CD4-positive, alpha-beta T cell (primary cell): ENCODE measurements at regions not wholly inside any gene's neighbourhood (a gene's known extent, or its start where the extent isn't known, plus 50 kb on each side); places are given as distances from the start of the nearest gene placed in this dataset.

Experiments
- ATAC-seq: fragments of 200-7000 bp; cut with Tn5 transposase; one replicate; pipeline ENCODE4 v1.10.0; 2022; ENCODE audit warnings: mild to moderate bottlenecking; ENCODE audit not compliant: poor library complexity
- CTCF ChIA-PET: fragments of 350-600 bp; sonication (Branson Sonifier 250); formaldehyde crosslinking; loops from one replicate; lab custom pipeline; 2021; ENCODE audit warnings: antibody characterized with exemption, inconsistent platforms; lab: Charles Lee
- POLR2A ChIA-PET: fragments of 350-600 bp; sonication (Branson Sonifier 250); formaldehyde crosslinking; loops from one replicate; lab custom pipeline; 2021; ENCODE audit warnings: antibody characterized with exemption, inconsistent platforms; lab: Charles Lee
- DNase-seq, 14 experiments: peaks; one replicate each; pipeline ENCODE4 v3.0.0-alpha.2; 2013 to 2020; ENCODE audit warnings: mixed read lengths in 2 of 14
- H3K27ac ChIP-seq, 2 donors: one replicate each; pipeline versions ENCODE4 v1.5.1 to v1.7.0; 2013; ENCODE audit warnings: low read length in 2 of 2, low read depth in 1 of 2, mild to moderate bottlenecking in 1 of 2
- H3K27me3 ChIP-seq, 2 experiments: 1 replicate in 1 of 2; 2 replicates in 1 of 2; pipeline versions ENCODE4 v1.6.1 to v1.7.0; 2013; ENCODE audit warnings: low read length in 2 of 2, control low read depth in 1 of 2, mild to moderate bottlenecking in 1 of 2, moderate library complexity in 1 of 2; ENCODE audit not compliant: insufficient read depth in 2 of 2, control insufficient read depth in 1 of 2
- H3K36me3 ChIP-seq: one replicate; pipeline ENCODE4 v1.6.1; 2013; ENCODE audit warnings: low read length, control low read depth; ENCODE audit not compliant: insufficient read depth
- H3K4me1 ChIP-seq: one replicate; pipeline ENCODE4 v1.6.1; 2013; ENCODE audit warnings: low read length, control low read depth; ENCODE audit not compliant: insufficient read depth
- H3K4me3 ChIP-seq: one replicate; pipeline ENCODE4 v1.5.1; 2013; ENCODE audit warnings: mild to moderate bottlenecking, low read length, moderate library complexity
- H3K9me3 ChIP-seq, 2 experiments: 1 replicate in 1 of 2; 2 replicates in 1 of 2; pipeline versions ENCODE4 v1.6.1 to v1.7.0; 2013; ENCODE audit warnings: low read length in 2 of 2, mild to moderate bottlenecking in 2 of 2, control low read depth in 1 of 2, moderate library complexity in 1 of 2; ENCODE audit not compliant: control insufficient read depth in 1 of 2, insufficient read depth in 1 of 2
- H3K27ac Mint-ChIP-seq: one replicate; pipeline ENCODE4 v1.8.0; 2020; ENCODE audit warnings: mixed read lengths
- H3K27me3 Mint-ChIP-seq: one replicate; pipeline ENCODE4 v1.8.0; 2021; ENCODE audit warnings: mixed read lengths
- H3K36me3 Mint-ChIP-seq: one replicate; pipeline ENCODE4 v1.8.0; 2021; ENCODE audit warnings: low read depth, mixed read lengths
- H3K4me1 Mint-ChIP-seq: one replicate; pipeline ENCODE4 v1.8.0; 2021; ENCODE audit warnings: low read depth, mixed read lengths
- H3K4me3 Mint-ChIP-seq: one replicate; pipeline ENCODE4 v1.8.0; 2020; ENCODE audit warnings: mild to moderate bottlenecking, mixed read lengths
- H3K9me3 Mint-ChIP-seq: one replicate; pipeline ENCODE4 v1.8.0; 2020; ENCODE audit warnings: mixed read lengths
- intact Hi-C, 2 experiments: fragments of 100-400 bp; cut with DNase I in 1 of 2; cut with micrococcal nuclease in 1 of 2; formaldehyde crosslinking; loops; one replicate each; pipeline versions ENCODE4 v1.15.1 to v1.9.0; 2023 to 2025; cut with DNase I, micrococcal nuclease
- TF ChIP-seq, protein P1 (sequence below): fragments of 200-600 bp; IDR thresholded peaks from one replicate; pipeline ENCODE4 v1.8.0; 2022; ENCODE audit warnings: antibody characterized with exemption, mild to moderate bottlenecking

DNA sequence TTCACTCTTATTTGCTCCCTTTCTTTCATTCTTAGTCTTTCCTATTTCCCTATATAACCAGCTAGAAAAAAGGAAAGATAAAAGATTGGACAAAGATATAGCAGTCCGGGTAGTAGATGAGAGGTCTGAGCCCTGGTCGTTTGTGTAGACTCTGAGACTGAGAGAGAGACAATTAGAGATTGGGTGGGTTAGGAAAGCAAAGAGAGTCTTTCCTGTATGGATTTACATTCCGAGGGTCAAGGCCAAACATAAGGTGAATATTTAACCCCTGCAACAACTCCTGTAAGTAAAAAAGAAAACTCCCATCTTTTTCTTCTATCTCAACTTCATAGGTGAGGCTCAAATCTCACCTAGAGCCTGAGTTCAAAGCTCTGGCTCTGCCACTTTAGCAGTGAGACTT lies 218.0 kb upstream of the FGGY start:
- TF ChIP-seq, protein P1, sequence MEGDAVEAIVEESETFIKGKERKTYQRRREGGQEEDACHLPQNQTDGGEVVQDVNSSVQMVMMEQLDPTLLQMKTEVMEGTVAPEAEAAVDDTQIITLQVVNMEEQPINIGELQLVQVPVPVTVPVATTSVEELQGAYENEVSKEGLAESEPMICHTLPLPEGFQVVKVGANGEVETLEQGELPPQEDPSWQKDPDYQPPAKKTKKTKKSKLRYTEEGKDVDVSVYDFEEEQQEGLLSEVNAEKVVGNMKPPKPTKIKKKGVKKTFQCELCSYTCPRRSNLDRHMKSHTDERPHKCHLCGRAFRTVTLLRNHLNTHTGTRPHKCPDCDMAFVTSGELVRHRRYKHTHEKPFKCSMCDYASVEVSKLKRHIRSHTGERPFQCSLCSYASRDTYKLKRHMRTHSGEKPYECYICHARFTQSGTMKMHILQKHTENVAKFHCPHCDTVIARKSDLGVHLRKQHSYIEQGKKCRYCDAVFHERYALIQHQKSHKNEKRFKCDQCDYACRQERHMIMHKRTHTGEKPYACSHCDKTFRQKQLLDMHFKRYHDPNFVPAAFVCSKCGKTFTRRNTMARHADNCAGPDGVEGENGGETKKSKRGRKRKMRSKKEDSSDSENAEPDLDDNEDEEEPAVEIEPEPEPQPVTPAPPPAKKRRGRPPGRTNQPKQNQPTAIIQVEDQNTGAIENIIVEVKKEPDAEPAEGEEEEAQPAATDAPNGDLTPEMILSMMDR, result no peak
- ChIA-PET CTCF (no interaction called here), POLR2A (no interaction called here)
- no peaks in the 10 kb centered on the region for H3K27me3 Mint-ChIP-seq
- Histone ChIP-seq H3K4me1 (no peaks in the 10 kb centered on the region), H3K27me3 (no peaks in the 10 kb centered on the region), H3K27ac (no peak overlapping the region), H3K36me3 (no peaks in the 10 kb centered on the region), H3K9me3 (no peaks in the 10 kb centered on the region), H3K4me3 (no peak overlapping the region)
- DNase-seq, result no peak
- H3K36me3 Mint-ChIP-seq, result no peaks in the 10 kb centered on the region
- intact Hi-C loops, result loop anchor here (5.0 to 10.0 kb wide), 3 partner anchors 134 to 618 kb away; no protein-coding TSS in a partner anchor
- no peaks in the 10 kb centered on the region for H3K9me3 Mint-ChIP-seq
- H3K4me3 Mint-ChIP-seq, result no peak overlapping the region
- no peak overlapping the region for H3K27ac Mint-ChIP-seq
- H3K4me1 Mint-ChIP-seq, result no peaks in the 10 kb centered on the region
- ATAC-seq, result no peak

DNA sequence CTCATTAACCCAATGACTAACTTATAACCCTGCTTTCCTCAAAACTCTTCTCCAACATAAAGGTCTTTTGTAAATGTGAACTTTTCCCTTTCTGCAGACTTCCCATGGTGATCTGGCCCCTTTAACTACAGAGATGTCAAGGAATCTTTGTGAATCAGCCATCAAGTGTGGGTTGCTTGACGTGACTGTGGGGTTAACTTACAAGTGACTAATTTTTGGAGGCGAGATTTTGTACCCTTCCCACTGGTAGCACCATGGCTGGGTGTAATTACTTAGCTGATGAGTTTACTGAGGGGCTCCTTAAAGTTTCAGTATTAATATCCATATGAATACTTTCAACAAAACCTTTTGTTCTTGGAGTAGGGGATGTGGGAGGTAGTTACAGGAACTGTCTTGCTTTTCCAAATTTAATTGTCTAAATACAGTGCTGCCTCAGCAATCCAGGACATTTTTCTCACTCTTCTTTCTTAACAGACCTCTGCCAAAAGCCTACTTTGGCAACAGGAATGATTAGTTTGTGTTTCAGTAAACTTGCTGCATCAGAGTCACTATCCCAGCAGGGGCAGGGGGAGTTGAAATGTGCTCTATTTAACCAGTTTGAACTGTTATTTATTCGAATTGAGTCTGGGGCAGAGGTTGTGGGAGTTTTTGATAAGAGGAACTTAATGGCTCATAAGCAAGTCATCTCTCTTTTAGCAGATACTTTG lies 217.3 kb upstream of the FGGY start:
- no peak for ATAC-seq
- H3K36me3 ChIP-seq, result no peaks in the 10 kb centered on the region
- Mint-ChIP-seq H3K9me3 (no peaks in the 10 kb centered on the region), H3K27me3 (no peaks in the 10 kb centered on the region), H3K4me1 (peaks cover 7% of the 10 kb centered on the region), H3K27ac (no peak overlapping the region), H3K4me3 (no peak overlapping the region), H3K36me3 (no peaks in the 10 kb centered on the region)
- no peaks in the 10 kb centered on the region for H3K27me3 ChIP-seq
- no peaks in the 10 kb centered on the region for H3K9me3 ChIP-seq
- no peak overlapping the region for H3K4me3 ChIP-seq
- POLR2A ChIA-PET, result no interaction called here
- intact Hi-C loops, result loop anchor here (5.0 to 10.0 kb wide), 3 partner anchors 135 to 618 kb away; no protein-coding TSS in a partner anchor
- H3K4me1 ChIP-seq, result peaks cover 7% of the 10 kb centered on the region
- DNase-seq, result no peak
- TF ChIP-seq, protein P1, result no peak
- no peak overlapping the region for H3K27ac ChIP-seq
- CTCF ChIA-PET, result no interaction called here

DNA sequence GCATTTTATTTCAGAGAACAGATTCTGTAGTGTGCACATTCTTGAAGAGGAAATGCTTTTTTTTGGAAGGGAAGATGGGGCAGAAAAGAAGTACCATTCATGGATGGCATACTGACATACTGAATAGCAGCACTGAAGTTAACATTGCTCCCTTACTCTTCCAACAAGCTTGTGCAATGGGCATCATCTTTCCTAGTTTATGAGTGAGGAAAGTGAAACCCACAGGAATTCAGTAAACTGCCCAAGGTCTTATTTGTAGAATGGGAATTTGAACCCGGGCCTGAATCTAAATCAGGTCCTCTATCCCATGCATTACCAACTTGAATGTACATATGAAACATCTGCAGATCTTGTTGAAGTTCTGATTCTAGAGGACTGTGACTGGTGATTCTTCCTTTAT lies 215.7 kb upstream of the FGGY start:
- no peaks in the 10 kb centered on the region for H3K9me3 ChIP-seq
- ATAC-seq, result no peak
- peaks cover 7% of the 10 kb centered on the region for H3K4me1 ChIP-seq
- ChIA-PET CTCF (no interaction called here), POLR2A (no interaction called here)
- Mint-ChIP-seq H3K27ac (no peak overlapping the region), H3K4me1 (peaks cover 8% of the 10 kb centered on the region), H3K36me3 (no peaks in the 10 kb centered on the region), H3K9me3 (no peaks in the 10 kb centered on the region), H3K4me3 (no peak overlapping the region), H3K27me3 (no peaks in the 10 kb centered on the region)
- DNase-seq, result no peak
- no peaks in the 10 kb centered on the region for H3K27me3 ChIP-seq
- no peak overlapping the region for H3K27ac ChIP-seq
- intact Hi-C loops, result no loop called here
- TF ChIP-seq, protein P1, result no peak
- no peaks in the 10 kb centered on the region for H3K36me3 ChIP-seq
- H3K4me3 ChIP-seq, result no peak overlapping the region
